ENCODE measurements at regions not wholly inside any gene's neighbourhood (a gene's known extent, or its start where the extent isn't known, plus 50 kb on each side); places are given as distances from the start of the nearest gene placed in this dataset.

GRCh38 chr10:117670116-117670904 is 127.8 kb downstream of the EMX2 start:
- WGBS, 2 donors: 90 to 93% methylated on average over 7 of the region's 7 CpGs
- no peaks in the 10 kb centered on the region for H3K36me3 ChIP-seq
- H3K27ac ChIP-seq: no peak overlapping the region
- no peak for DNase-seq (ENCODE audit: low spot score in 2 of 2)
- H3K27me3 ChIP-seq: no peaks in the 10 kb centered on the region
- no peaks in the 10 kb centered on the region for H3K4me1 ChIP-seq
- no peak for TF ChIP-seq EP300 (IDR thresholded peaks at IDR 0.05)
- TF ChIP-seq CTCF (IDR thresholded peaks at IDR 0.05): no peak
- TF ChIP-seq POLR2A (IDR thresholded peaks at IDR 0.05): no peak
- H3K4me3 ChIP-seq: no peak overlapping the region
- H3K9me3 ChIP-seq: no peaks in the 10 kb centered on the region

- no peak for TF ChIP-seq EP300 (IDR thresholded peaks at IDR 0.05)
- Histone ChIP-seq H3K9me3 (peaks cover 0 to 4% (median 0%) of the 10 kb centered on the region in 4 donors), H3K36me3 (no peaks in the 10 kb centered on the region), H3K4me3 (no peak overlapping the region), H3K4me1 (no peaks in the 10 kb centered on the region), H3K27me3 (no peaks in the 10 kb centered on the region), H3K27ac (no peak overlapping the region)
- WGBS, 2 donors: 77 to 81% methylated on average over 8 of the region's 8 CpGs
- DNase-seq (ENCODE audit: low spot score in 2 of 2): no peak
Measured at GRCh38 chr10:117673230-117674010, 130.9 kb downstream of the EMX2 start.

GRCh38 chr10:117674201-117674600 is 131.7 kb downstream of the EMX2 start:
- no peaks in the 10 kb centered on the region for H3K36me3 ChIP-seq
- DNase-seq (ENCODE audit: low spot score in 2 of 2): no peak
- no peak overlapping the region for H3K27ac ChIP-seq
- H3K9me3 ChIP-seq: peaks cover 0 to 4% (median 0%) of the 10 kb centered on the region in 4 donors
- H3K27me3 ChIP-seq: no peaks in the 10 kb centered on the region
- WGBS, 2 donors: 86 to 88% methylated on average over 7 of the region's 7 CpGs
- no peak for TF ChIP-seq CTCF (IDR thresholded peaks at IDR 0.05)
- TF ChIP-seq EP300 (IDR thresholded peaks at IDR 0.05): no peak
- no peak for TF ChIP-seq POLR2A (IDR thresholded peaks at IDR 0.05)
- no peaks in the 10 kb centered on the region for H3K4me1 ChIP-seq
- H3K4me3 ChIP-seq: no peak overlapping the region

- H3K27ac ChIP-seq: no peak overlapping the region
- no peaks in the 10 kb centered on the region for H3K4me1 ChIP-seq
- no peaks in the 10 kb centered on the region for H3K36me3 ChIP-seq
- no peaks in the 10 kb centered on the region for H3K27me3 ChIP-seq
- peaks cover 0 to 4% (median 0%) of the 10 kb centered on the region in 4 donors for H3K9me3 ChIP-seq
- no peak overlapping the region for H3K4me3 ChIP-seq
- no peak for DNase-seq (ENCODE audit: low spot score in 2 of 2)
- TF ChIP-seq POLR2A (IDR thresholded peaks at IDR 0.05) (no peak), CTCF (IDR thresholded peaks at IDR 0.05) (no peak), EP300 (IDR thresholded peaks at IDR 0.05) (no peak)
- WGBS, 2 donors: 78 to 84% methylated on average over 6 of the region's 6 CpGs
Measured at GRCh38 chr10:117674646-117675045, 132.1 kb downstream of the EMX2 start.

- peaks cover 0 to 4% (median 0%) of the 10 kb centered on the region in 4 donors for H3K9me3 ChIP-seq
- H3K27me3 ChIP-seq: no peaks in the 10 kb centered on the region
- 66 to 68% methylated on average over 15 of the region's 15 CpGs for WGBS, 2 donors
- no peak for DNase-seq (ENCODE audit: low spot score in 2 of 2)
- TF ChIP-seq CTCF (IDR thresholded peaks at IDR 0.05): no peak
- TF ChIP-seq EP300 (IDR thresholded peaks at IDR 0.05): no peak
- no peak for TF ChIP-seq POLR2A (IDR thresholded peaks at IDR 0.05)
- H3K36me3 ChIP-seq: no peaks in the 10 kb centered on the region
- H3K4me1 ChIP-seq: no peaks in the 10 kb centered on the region
- no peak overlapping the region for H3K4me3 ChIP-seq
- no peak overlapping the region for H3K27ac ChIP-seq
Measured at GRCh38 chr10:117675514-117676055, 133.0 kb downstream of the EMX2 start.
